ENCODE measurements at regions not wholly inside any gene's neighbourhood (a gene's known extent, or its start where the extent isn't known, plus 50 kb on each side); places are given as distances from the start of the nearest gene placed in this dataset.

DNA sequence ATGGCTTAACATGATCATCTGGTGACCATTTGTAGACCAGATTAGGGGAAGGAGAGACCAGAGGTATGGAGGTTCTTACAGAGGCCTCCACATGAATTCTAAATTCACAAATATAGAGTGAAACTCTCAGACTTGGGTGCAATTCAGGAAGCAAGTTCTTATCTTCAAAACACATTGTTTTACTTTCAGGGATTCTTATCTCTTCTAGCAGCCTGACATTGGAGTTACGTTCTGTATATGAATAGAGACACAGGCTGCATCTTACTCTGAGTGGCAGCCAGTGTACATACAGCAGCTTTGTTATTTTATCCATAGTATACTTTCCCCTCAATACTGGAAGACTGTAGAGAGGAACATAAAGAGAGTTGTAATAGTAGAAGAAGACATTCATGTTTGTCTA lies 1331.7 kb upstream of the WWC1 start:
- TF ChIP-seq, protein P1, sequence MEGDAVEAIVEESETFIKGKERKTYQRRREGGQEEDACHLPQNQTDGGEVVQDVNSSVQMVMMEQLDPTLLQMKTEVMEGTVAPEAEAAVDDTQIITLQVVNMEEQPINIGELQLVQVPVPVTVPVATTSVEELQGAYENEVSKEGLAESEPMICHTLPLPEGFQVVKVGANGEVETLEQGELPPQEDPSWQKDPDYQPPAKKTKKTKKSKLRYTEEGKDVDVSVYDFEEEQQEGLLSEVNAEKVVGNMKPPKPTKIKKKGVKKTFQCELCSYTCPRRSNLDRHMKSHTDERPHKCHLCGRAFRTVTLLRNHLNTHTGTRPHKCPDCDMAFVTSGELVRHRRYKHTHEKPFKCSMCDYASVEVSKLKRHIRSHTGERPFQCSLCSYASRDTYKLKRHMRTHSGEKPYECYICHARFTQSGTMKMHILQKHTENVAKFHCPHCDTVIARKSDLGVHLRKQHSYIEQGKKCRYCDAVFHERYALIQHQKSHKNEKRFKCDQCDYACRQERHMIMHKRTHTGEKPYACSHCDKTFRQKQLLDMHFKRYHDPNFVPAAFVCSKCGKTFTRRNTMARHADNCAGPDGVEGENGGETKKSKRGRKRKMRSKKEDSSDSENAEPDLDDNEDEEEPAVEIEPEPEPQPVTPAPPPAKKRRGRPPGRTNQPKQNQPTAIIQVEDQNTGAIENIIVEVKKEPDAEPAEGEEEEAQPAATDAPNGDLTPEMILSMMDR (IDR thresholded peaks at IDR 0.05; ENCODE audit: insufficient read depth, low read length) = no peak
- no peak for DNase-seq (ENCODE audit: low read depth)
- H3K4me3 ChIP-seq (ENCODE audit: low read depth, low read length) = no peak overlapping the region

DNA sequence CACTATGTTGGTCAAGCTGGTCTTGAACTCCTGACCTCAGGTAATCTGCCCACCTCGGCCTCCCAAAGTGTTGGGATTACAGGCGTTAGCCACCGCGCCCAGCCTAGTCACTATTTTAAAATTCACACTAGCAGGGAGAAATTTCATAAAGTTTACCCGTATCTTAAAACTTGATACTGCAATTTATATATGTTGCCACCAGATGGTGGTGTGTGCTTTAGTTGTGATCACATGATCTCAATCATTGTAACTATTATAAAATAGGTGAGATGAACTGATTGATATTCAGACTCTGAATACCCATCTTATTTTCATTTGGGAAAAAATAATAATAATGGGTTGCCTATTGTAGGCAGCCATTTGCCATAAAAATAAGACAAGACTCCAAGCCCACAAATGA lies 1330.4 kb upstream of the WWC1 start:
- H3K4me3 ChIP-seq (ENCODE audit: low read depth, low read length) = no peak overlapping the region
- DNase-seq (ENCODE audit: low read depth) = no peak
- TF ChIP-seq, protein P1 (IDR thresholded peaks at IDR 0.05; ENCODE audit: insufficient read depth, low read length) = no peak

DNA sequence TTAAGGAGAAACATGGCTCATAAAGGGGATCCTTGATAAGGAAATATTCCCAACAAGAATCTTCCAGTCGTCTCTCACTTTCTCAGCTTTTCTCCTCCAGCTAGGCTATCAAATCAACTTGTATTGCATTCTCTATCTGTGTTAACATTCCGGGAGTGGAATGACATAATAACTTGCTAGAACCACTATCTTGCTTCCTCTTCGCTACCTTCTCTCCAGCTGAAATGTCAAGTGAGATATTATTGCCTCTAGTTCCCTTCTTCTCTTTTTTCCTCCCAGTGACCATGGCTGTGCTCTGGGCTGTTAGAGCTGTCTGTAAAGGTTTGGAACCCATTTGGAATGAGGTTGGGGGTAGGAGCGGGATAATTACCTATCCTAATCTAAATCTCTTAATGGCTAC lies 1329.5 kb upstream of the WWC1 start:
- TF ChIP-seq, protein P1 (IDR thresholded peaks at IDR 0.05; ENCODE audit: insufficient read depth, low read length) = no peak
- DNase-seq (ENCODE audit: low read depth) = no peak

DNA sequence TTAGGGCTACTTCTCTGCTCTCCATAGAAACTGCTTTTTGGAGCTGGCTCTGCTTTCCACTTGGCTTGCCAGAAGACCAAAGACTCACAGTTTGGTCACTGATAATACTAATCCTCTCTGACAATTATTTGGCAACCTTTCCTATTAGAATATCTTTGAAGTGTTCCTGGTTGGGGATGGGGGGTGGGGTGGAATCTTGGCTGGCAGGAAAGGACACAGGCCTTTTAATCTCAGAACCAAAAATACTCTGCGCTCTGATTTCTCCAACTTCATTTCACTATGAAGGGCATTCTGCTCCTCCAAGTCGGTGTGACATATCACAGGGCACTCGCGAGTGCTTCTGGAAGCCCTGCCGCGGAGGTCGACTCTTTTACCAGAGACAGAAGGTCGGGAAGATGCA lies 1329.0 kb upstream of the WWC1 start:
- TF ChIP-seq, protein P1 (IDR thresholded peaks at IDR 0.05; ENCODE audit: insufficient read depth, low read length) = no peak
- no peak for DNase-seq (ENCODE audit: low read depth)
- H3K4me3 ChIP-seq (ENCODE audit: low read depth, low read length) = no peak overlapping the region

More for the DNA sequence above, 1329.5 kb upstream of the WWC1 start:
- H3K4me3 ChIP-seq (ENCODE audit: low read depth, low read length) = no peak overlapping the region

DNA sequence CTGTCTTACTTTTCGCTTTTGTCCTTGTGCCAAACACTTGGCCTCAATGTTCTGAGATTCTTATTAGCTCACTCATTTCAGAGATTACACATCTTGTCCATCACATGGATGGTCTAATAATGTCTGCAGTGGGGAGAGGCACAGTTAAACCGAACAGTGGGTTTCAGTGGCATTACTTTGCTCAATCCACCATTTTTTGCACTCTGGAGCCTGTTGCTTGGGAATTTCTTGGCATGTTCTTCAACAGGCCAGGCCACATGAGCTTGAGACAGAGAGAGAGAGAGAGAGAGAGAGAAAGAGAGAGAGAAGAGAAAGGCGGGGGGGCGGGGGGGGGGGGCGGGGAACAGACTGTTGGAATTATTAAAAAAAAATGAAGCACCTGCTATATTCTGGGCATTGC lies 1327.8 kb upstream of the WWC1 start:
- no peak for DNase-seq (ENCODE audit: low read depth)
- TF ChIP-seq, protein P1 (IDR thresholded peaks at IDR 0.05; ENCODE audit: insufficient read depth, low read length) = no peak
- H3K4me3 ChIP-seq (ENCODE audit: low read depth, low read length) = no peak overlapping the region

DNA sequence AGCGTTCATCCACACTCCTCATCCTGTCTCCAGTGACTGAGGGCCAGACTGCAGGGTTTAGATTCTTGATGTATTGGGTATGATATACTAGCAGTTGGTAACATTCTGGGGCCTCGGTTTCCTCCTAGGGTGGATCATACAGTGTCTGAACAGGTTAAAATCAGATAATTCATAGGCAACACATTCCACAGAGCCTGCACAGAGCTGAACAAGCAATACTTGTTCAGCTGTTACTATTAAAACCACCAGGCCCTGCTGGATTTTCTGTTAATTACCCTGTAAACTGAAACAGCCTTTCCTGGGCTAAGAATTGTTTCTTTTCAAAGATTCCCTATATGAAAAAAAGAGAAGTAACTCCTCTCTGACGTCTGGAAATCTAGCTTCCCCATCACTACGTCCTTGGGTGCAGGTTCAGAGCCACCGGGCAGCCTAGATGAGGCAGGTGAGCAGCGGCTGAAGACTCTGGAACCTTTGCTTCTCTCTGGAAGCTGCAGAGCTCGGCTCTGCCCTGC lies 1313.5 kb upstream of the WWC1 start:
- TF ChIP-seq, protein P1 (IDR thresholded peaks at IDR 0.05; ENCODE audit: insufficient read depth, low read length) = no peak
- no peak for DNase-seq (ENCODE audit: low read depth)
- H3K4me3 ChIP-seq (ENCODE audit: low read depth, low read length) = no peak overlapping the region

DNA sequence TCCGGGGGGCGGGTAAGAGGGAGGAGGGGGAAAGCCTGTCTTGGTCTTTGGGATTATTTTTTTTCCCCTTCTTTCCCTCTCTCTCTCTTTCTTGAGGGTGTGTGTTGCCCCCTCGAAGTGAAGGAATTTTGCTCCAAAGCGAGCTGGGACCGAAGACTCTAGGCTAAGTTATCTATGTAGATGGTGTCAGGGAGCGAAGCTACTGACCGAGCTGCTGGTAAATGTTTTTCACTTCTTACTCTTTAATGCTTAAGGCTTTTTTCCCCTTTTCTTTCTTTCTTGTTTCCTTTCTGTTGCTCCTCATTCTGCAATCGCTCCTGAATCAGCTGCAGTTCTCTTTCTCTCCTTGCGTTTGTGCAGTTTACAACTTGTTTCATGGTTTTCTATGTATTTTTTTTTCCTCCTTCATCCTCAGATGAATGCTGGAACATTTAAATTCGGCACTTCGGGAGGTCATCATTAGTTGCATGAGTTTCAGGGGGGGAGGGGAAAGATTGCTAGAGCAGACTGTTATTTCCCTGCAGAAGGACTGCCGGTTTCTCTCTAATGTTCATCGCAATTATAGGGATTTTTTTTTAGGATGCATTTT lies 1312.0 kb upstream of the WWC1 start:
- TF ChIP-seq, protein P1 (IDR thresholded peaks at IDR 0.05; ENCODE audit: insufficient read depth, low read length) = no peak
- no peak for DNase-seq (ENCODE audit: low read depth)
- H3K4me3 ChIP-seq (ENCODE audit: low read depth, low read length) = peak overlapping the region; percentile 28
